ENCODE measurements at regions not wholly inside any gene's neighbourhood (a gene's known extent, or its start where the extent isn't known, plus 50 kb on each side); places are given as distances from the start of the nearest gene placed in this dataset.
A peak's percentile ranks its signal among the peaks of the same experiment; 100 is the strongest.

- CTCF ChIA-PET = no interaction called here
- H3K4me3 ChIP-seq = no peak overlapping the region
- no peaks in the 10 kb centered on the region for H3K9me3 ChIP-seq
- no peak overlapping the region for H3K4me2 ChIP-seq
- no peak overlapping the region for H3K27ac ChIP-seq
- POLR2A ChIA-PET = no interaction called here
- no peak for FAIRE-seq
- 3% methylated on average over 4 of the region's 4 CpGs for WGBS (ENCODE audit: missing lambda C conversion rate)
- TF ChIP-seq ZNF302 (CRISPR knock-in tag; IDR thresholded peaks at IDR 0.05) (no peak), JUNB (IDR thresholded peaks at IDR 0.05) (no peak)
- no peaks in the 10 kb centered on the region for H3K4me1 ChIP-seq
- no peak for DNase-seq (ENCODE audit: low read depth in 1 of 2, low spot score in 1 of 2)
- ATAC-seq = no peak
These were observed 410.2 kb upstream of the MAP3K7 start for GRCh38 chr6:90997076-90997475.

GRCh38 chr6:90993770-90994169, 406.9 kb upstream of the MAP3K7 start:
- H3K4me3 ChIP-seq = no peak overlapping the region
- ATAC-seq (no peak), FAIRE-seq (no peak), DNase-seq (ENCODE audit: low read depth in 1 of 2, low spot score in 1 of 2) (no peak)
- 8% methylated on average over 3 of the region's 3 CpGs for WGBS (ENCODE audit: missing lambda C conversion rate)
- ChIA-PET CTCF (no interaction called here), POLR2A (no interaction called here)
- H3K4me1 ChIP-seq = no peaks in the 10 kb centered on the region
- H3K27ac ChIP-seq = no peak overlapping the region
- H3K4me2 ChIP-seq = no peak overlapping the region
- no peaks in the 10 kb centered on the region for H3K9me3 ChIP-seq
- TF ChIP-seq POLR2A (IDR thresholded peaks at IDR 0.05; ENCODE audit: low read length) = no peak
- TF ChIP-seq MAFK (IDR thresholded peaks at IDR 0.05; ENCODE audit: partially characterized antibody) = peak; percentile 46
- no peak for TF ChIP-seq HEYL (CRISPR knock-in tag; IDR thresholded peaks at IDR 0.05)
- TF ChIP-seq ZC3H11A (IDR thresholded peaks at IDR 0.05) = no peak

- ChIA-PET CTCF (no interaction called here), POLR2A (no interaction called here)
- no peak overlapping the region for H3K4me2 ChIP-seq
- 22% methylated on average over 5 of the region's 5 CpGs for WGBS (ENCODE audit: missing lambda C conversion rate)
- no peak overlapping the region for H3K4me3 ChIP-seq
- TF ChIP-seq ESRRA (IDR thresholded peaks at IDR 0.05; ENCODE audit: borderline replicate concordance, low read length) = no peak
- no peak for TF ChIP-seq CBX8 (IDR thresholded peaks at IDR 0.05)
- TF ChIP-seq HOXB13 (CRISPR knock-in tag; IDR thresholded peaks at IDR 0.05; ENCODE audit: low read depth) = no peak
- TF ChIP-seq CHD2 (IDR thresholded peaks at IDR 0.05; ENCODE audit: low read length, partially characterized antibody) = no peak
- no peak for TF ChIP-seq PBX3 (IDR thresholded peaks at IDR 0.05)
- no peak for TF ChIP-seq NFE2L2 (conservative IDR thresholded peaks at IDR 0.05; ENCODE audit: low read length)
- TF ChIP-seq RFX5 (IDR thresholded peaks at IDR 0.05) = no peak
- no peak for TF ChIP-seq HOXB5 (CRISPR knock-in tag; IDR thresholded peaks at IDR 0.05)
- TF ChIP-seq MAFK (IDR thresholded peaks at IDR 0.05; ENCODE audit: partially characterized antibody) = no peak
- no peak for TF ChIP-seq ZC3H11A (IDR thresholded peaks at IDR 0.05)
- no peak for TF ChIP-seq TP53 (CRISPR knock-in tag; IDR thresholded peaks at IDR 0.05)
- no peak for TF ChIP-seq BHLHE40 (IDR thresholded peaks at IDR 0.05; ENCODE audit: low read depth, low read length)
- no peak for TF ChIP-seq EHMT2 (IDR thresholded peaks at IDR 0.05; ENCODE audit: low read depth)
- H3K9me3 ChIP-seq = no peaks in the 10 kb centered on the region
- ATAC-seq (no peak), DNase-seq (ENCODE audit: low read depth in 1 of 2, low spot score in 1 of 2) (no peak), FAIRE-seq (no peak)
- no peaks in the 10 kb centered on the region for H3K4me1 ChIP-seq
- no peak overlapping the region for H3K27ac ChIP-seq
These were observed 402.9 kb upstream of the MAP3K7 start for GRCh38 chr6:90989763-90990162.

- Histone ChIP-seq H3K4me2 (no peak overlapping the region), H3K27ac (no peak overlapping the region), H3K4me1 (no peaks in the 10 kb centered on the region), H3K9me3 (no peaks in the 10 kb centered on the region), H3K4me3 (no peak overlapping the region)
- POLR2A ChIA-PET = no interaction called here
- ATAC-seq = no peak
- FAIRE-seq = no peak
- CTCF ChIA-PET = no interaction called here
- no peak for DNase-seq (ENCODE audit: low read depth in 1 of 2, low spot score in 1 of 2)
- 19% methylated on average over 3 of the region's 3 CpGs for WGBS (ENCODE audit: missing lambda C conversion rate)
- TF ChIP-seq ZNF302 (CRISPR knock-in tag; IDR thresholded peaks at IDR 0.05) = no peak
- TF ChIP-seq FOSB (CRISPR knock-in tag; IDR thresholded peaks at IDR 0.05) = no peak
- TF ChIP-seq SMC3 (IDR thresholded peaks at IDR 0.05) = no peak
- TF ChIP-seq MAZ (IDR thresholded peaks at IDR 0.05; ENCODE audit: borderline replicate concordance, low read depth, low read length) = no peak
- TF ChIP-seq ATOH8 (CRISPR knock-in tag; IDR thresholded peaks at IDR 0.05; ENCODE audit: low read depth) = no peak
- TF ChIP-seq TFCP2L1 (CRISPR knock-in tag; IDR thresholded peaks at IDR 0.05) = no peak
- TF ChIP-seq HOXA7 (CRISPR knock-in tag; IDR thresholded peaks at IDR 0.05) = no peak
These were observed 397.2 kb upstream of the MAP3K7 start for GRCh38 chr6:90984066-90984465.
